ENCODE measurements at regions not wholly inside any gene's neighbourhood (a gene's known extent, or its start where the extent isn't known, plus 50 kb on each side); places are given as distances from the start of the nearest gene placed in this dataset.

- Histone ChIP-seq H3K79me2 (ENCODE audit: control insufficient read depth, insufficient read depth, low read length) (no peaks in the 10 kb centered on the region), H4K20me1 (ENCODE audit: control insufficient read depth, extremely low read depth, insufficient read depth, low read length) (no peaks in the 10 kb centered on the region), H3K27me3 (ENCODE audit: control insufficient read depth, insufficient read depth, low read length) (no peaks in the 10 kb centered on the region), H3K4me2 (ENCODE audit: extremely low read depth, insufficient read depth, low read length) (no peak overlapping the region), H3K4me1 (ENCODE audit: control insufficient read depth, extremely low read depth, insufficient read depth, low read length) (no peaks in the 10 kb centered on the region), H3K9ac (ENCODE audit: insufficient read depth, low read length) (no peak overlapping the region), H3K36me3 (ENCODE audit: control insufficient read depth, insufficient read depth, low read length) (no peaks in the 10 kb centered on the region), H3K27ac (ENCODE audit: insufficient read depth, low read length) (no peak overlapping the region), H2AFZ (ENCODE audit: low read length) (no peak overlapping the region), H3K4me3 (replicated peaks in 1 of 4; ENCODE audit: control extremely low read depth in 1 of 4, insufficient read depth in 1 of 4, low read depth in 3 of 4, low read length in 4 of 4) (no peak overlapping the region), H3K9me3 (ENCODE audit: control insufficient read depth, insufficient read depth, low read depth, low read length) (no peaks in the 10 kb centered on the region)
- no peak for DNase-seq (ENCODE audit: low read depth in 2 of 2)
- TF ChIP-seq CTCF (conservative IDR thresholded peaks at IDR 0.05 in 1 of 2, IDR thresholded peaks at IDR 0.05 in 1 of 2; ENCODE audit: low read depth in 1 of 2, low read length in 2 of 2) = no peak
- TF ChIP-seq EZH2 (IDR thresholded peaks at IDR 0.05; ENCODE audit: low read length, missing control alignments) = no peak
Measured at GRCh38 chr3:115232167-115232566, 85.1 kb upstream of the ZBTB20 start.

- DNase-seq (ENCODE audit: low read depth in 2 of 2) = peak in 1 of 2 donors; percentile 18
- H3K79me2 ChIP-seq (ENCODE audit: control insufficient read depth, insufficient read depth, low read length) = no peaks in the 10 kb centered on the region
- no peak overlapping the region for H3K4me2 ChIP-seq (ENCODE audit: extremely low read depth, insufficient read depth, low read length)
- no peak overlapping the region for H3K9ac ChIP-seq (ENCODE audit: insufficient read depth, low read length)
- H3K4me3 ChIP-seq (replicated peaks in 1 of 4; ENCODE audit: control extremely low read depth in 1 of 4, insufficient read depth in 1 of 4, low read depth in 3 of 4, low read length in 4 of 4) = no peak overlapping the region
- H3K27ac ChIP-seq (ENCODE audit: insufficient read depth, low read length) = no peak overlapping the region
- H3K27me3 ChIP-seq (ENCODE audit: control insufficient read depth, insufficient read depth, low read length) = no peaks in the 10 kb centered on the region
- TF ChIP-seq CTCF (conservative IDR thresholded peaks at IDR 0.05 in 1 of 2, IDR thresholded peaks at IDR 0.05 in 1 of 2; ENCODE audit: low read depth in 1 of 2, low read length in 2 of 2) (no peak), EZH2 (IDR thresholded peaks at IDR 0.05; ENCODE audit: low read length, missing control alignments) (no peak)
- no peak overlapping the region for H2AFZ ChIP-seq (ENCODE audit: low read length)
- H3K36me3 ChIP-seq (ENCODE audit: control insufficient read depth, insufficient read depth, low read length) = no peaks in the 10 kb centered on the region
- no peaks in the 10 kb centered on the region for H3K9me3 ChIP-seq (ENCODE audit: control insufficient read depth, insufficient read depth, low read depth, low read length)
- no peaks in the 10 kb centered on the region for H3K4me1 ChIP-seq (ENCODE audit: control insufficient read depth, extremely low read depth, insufficient read depth, low read length)
- no peaks in the 10 kb centered on the region for H4K20me1 ChIP-seq (ENCODE audit: control insufficient read depth, extremely low read depth, insufficient read depth, low read length)
Measured at GRCh38 chr3:115233021-115233420, 85.9 kb upstream of the ZBTB20 start.

- TF ChIP-seq EZH2 (IDR thresholded peaks at IDR 0.05; ENCODE audit: low read length, missing control alignments) (no peak), CTCF (conservative IDR thresholded peaks at IDR 0.05 in 1 of 2, IDR thresholded peaks at IDR 0.05 in 1 of 2; ENCODE audit: low read depth in 1 of 2, low read length in 2 of 2) (no peak)
- DNase-seq (ENCODE audit: low read depth in 2 of 2) = no peak
- no peaks in the 10 kb centered on the region for H3K9me3 ChIP-seq (ENCODE audit: control insufficient read depth, insufficient read depth, low read depth, low read length)
Measured at GRCh38 chr3:115236496-115236895, 89.4 kb upstream of the ZBTB20 start.

More at GRCh38 chr3:115236496-115236895, 89.4 kb upstream of the ZBTB20 start:
- Histone ChIP-seq H3K4me3 (replicated peaks in 1 of 4; ENCODE audit: control extremely low read depth in 1 of 4, insufficient read depth in 1 of 4, low read depth in 3 of 4, low read length in 4 of 4) (no peak overlapping the region), H3K36me3 (ENCODE audit: control insufficient read depth, insufficient read depth, low read length) (no peaks in the 10 kb centered on the region), H2AFZ (ENCODE audit: low read length) (no peak overlapping the region), H3K4me2 (ENCODE audit: extremely low read depth, insufficient read depth, low read length) (no peak overlapping the region), H3K9ac (ENCODE audit: insufficient read depth, low read length) (no peak overlapping the region), H3K27ac (ENCODE audit: insufficient read depth, low read length) (no peak overlapping the region), H3K4me1 (ENCODE audit: control insufficient read depth, extremely low read depth, insufficient read depth, low read length) (peaks cover 2% of the 10 kb centered on the region), H3K27me3 (ENCODE audit: control insufficient read depth, insufficient read depth, low read length) (no peaks in the 10 kb centered on the region), H4K20me1 (ENCODE audit: control insufficient read depth, extremely low read depth, insufficient read depth, low read length) (no peaks in the 10 kb centered on the region), H3K79me2 (ENCODE audit: control insufficient read depth, insufficient read depth, low read length) (no peaks in the 10 kb centered on the region)
